KBM-7 (cell line): ENCODE measurements at regions not wholly inside any gene's neighbourhood (a gene's known extent, or its start where the extent isn't known, plus 50 kb on each side); places are given as distances from the start of the nearest gene placed in this dataset.

ENCODE experiments used
- DNase-seq: peaks from one replicate; pipeline ENCODE4 v3.0.0-alpha.2; 2015
- in situ Hi-C: fragments of 300-500 bp; cut with MboI; formaldehyde crosslinking; loops from 2 replicates; pipeline ENCODE4 v1.14.3; 2020; ENCODE audit warnings: low sequenced_read_pairs, low pct_unique_long_range_greater_than_20kb, mixed read lengths

- in situ Hi-C loops: no loop called here
Observed at GRCh38 chr9:88077071-88077617, 61.1 kb downstream of the SPATA31C2 start.

GRCh38 chr9:88076286-88077070 is 61.8 kb downstream of the SPATA31C2 start:
- DNase-seq: peak; percentile 91
- in situ Hi-C loops: no loop called here

More at GRCh38 chr9:88077071-88077617, 61.1 kb downstream of the SPATA31C2 start:
- no peak for DNase-seq

DNA sequence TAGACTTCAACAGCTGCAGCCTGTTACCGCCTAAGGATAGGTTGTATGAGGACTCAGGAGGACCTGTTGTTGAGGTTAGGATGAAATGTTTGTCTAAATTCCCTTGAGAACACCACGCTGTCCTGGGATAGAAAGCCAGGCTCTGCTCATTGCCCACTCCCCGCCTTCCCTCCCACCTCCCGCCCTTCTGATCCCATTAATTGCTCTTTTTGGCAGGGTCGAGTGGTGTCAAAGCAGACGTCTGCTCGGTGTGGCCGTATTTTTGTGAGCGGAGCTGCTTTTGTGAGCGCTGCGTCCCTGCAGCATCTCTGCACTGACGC is 62.3 kb downstream of the SPATA31C2 start:
- no peak for DNase-seq
- in situ Hi-C loops: no loop called here

GRCh38 chr9:88075506-88075905 is 62.8 kb downstream of the SPATA31C2 start:
- in situ Hi-C loops: no loop called here
- DNase-seq: no peak

DNA sequence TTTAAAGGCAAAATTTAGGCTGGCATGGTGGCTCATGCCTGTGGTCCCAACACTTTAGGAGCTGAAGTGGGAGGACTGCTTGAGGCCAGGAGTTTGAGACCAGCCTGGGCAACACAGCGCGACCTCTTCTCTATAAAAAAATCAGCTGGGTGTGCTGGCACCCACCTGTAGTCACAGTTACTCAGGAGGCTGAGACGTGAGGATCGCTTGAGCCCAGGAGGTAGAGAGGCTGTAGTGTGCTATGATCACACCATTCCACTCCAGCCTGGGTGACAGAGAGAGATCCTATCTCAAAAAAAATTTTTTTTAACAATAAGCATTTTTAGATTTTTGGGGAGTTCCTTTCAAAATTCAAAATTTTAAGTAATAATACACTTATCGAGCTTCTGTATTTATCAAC is 63.3 kb downstream of the SPATA31C2 start:
- in situ Hi-C loops: no loop called here
- DNase-seq: no peak

DNA sequence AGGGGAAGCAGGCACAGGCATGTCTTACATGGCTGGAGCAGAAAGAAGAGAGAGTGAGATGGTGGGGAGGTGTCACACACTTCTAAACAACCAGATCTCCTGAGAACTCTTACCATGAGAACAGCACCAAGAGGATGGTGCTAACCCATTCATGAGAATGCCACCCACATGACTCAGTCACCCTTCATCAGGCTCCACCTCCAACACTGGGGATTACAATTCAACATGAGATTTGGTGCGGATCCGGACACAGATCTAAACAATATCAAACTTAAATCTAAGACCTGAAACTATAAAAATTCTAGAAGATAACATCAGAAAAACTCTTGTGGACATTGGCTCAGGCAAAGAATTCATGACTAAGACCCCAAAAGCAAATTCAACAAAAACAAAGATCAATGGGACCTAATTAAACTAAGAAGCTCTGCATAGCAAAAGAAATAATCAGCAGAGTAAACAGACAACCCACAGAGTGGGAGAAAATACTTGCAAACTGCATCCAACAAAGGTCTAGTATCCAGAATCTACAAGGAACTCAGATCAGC is 65.4 kb downstream of the SPATA31C2 start:
- DNase-seq: no peak
- in situ Hi-C loops: no loop called here

DNA sequence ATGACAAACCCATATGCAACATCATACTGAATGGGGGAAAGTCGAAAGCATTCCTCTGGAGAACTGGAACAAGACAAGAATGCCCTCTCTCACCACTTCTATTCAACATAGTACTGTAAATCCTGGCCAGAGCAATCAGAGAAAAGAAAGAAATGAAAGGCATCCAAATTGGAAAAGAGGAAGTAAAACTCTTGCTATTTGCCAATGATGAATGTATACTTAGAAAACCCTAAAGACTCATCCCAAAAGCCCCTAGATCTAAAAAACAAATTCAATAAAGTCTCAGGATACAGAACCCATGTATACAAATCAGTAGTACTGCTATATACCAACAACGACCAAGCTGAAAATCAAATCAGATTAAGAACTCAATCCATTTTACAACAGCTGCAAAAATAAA is 66.9 kb downstream of the SPATA31C2 start:
- DNase-seq: no peak

GRCh38 chr9:88065619-88066018 is 72.7 kb downstream of the SPATA31C2 start:
- in situ Hi-C loops: no loop called here
- DNase-seq: no peak

More for the DNA sequence above, 66.9 kb downstream of the SPATA31C2 start:
- in situ Hi-C loops: no loop called here

DNA sequence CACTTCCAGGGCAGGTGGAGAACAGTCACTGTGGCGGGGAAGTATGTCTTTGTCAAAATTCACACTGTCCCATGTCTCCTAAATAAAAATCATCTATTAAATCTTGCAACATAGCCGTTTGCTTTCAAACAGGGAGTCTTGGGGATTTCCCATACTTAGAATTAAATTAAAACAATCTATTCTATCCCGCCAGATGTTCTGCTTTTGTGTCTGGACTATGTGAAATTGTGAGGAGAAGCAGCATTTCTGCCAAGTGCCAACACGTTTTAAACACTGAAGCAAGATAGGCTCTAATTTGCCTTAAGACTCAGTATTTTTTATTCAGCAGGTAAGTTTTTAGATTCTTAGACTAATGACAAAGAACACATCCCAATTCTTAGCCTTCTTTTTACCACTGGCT is 73.7 kb downstream of the SPATA31C2 start:
- in situ Hi-C loops: no loop called here
- no peak for DNase-seq

DNA sequence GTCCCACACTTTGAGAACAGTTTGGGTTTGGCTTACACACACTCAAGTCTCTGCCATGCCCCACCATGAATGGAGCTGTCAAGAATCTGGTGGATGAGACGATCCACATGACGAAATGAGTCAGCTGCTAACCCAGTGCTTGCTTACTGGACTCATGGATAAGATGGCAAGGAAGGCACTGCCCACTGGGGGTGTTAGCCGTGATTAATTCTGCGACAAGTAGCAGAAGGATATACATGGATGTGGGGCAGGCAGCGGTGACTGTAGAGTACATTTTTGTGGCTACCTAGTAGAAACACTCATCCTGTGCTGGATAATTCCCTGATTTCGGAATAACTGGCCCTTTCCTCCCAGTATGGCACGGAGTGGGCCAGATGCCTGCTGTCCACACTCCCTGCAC is 77.5 kb downstream of the SPATA31C2 start:
- in situ Hi-C loops: no loop called here

DNA sequence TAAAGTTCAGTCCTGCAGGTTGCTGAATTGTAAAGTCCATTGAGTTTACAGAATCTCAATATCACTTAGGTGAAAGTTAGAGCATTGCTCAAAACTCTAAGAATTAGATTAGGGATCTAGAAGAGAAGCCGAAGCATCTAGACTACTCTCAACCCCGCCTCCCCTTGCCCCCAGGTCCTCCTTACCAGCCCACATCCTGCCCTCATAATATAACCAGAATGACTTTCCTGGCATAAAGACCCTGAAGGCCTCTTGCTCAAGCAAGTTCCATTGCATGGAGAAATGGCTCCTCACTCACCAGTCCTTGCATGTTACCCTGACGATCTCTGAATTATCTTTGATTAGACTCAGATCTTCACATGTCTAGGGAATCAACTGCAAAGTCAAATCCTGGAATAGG is 78.8 kb downstream of the SPATA31C2 start:
- in situ Hi-C loops: no loop called here
- no peak for DNase-seq

More for the DNA sequence above, 77.5 kb downstream of the SPATA31C2 start:
- no peak for DNase-seq

- in situ Hi-C loops: no loop called here
- no peak for DNase-seq
Observed at GRCh38 chr9:88056876-88057275, 81.4 kb downstream of the SPATA31C2 start.

DNA sequence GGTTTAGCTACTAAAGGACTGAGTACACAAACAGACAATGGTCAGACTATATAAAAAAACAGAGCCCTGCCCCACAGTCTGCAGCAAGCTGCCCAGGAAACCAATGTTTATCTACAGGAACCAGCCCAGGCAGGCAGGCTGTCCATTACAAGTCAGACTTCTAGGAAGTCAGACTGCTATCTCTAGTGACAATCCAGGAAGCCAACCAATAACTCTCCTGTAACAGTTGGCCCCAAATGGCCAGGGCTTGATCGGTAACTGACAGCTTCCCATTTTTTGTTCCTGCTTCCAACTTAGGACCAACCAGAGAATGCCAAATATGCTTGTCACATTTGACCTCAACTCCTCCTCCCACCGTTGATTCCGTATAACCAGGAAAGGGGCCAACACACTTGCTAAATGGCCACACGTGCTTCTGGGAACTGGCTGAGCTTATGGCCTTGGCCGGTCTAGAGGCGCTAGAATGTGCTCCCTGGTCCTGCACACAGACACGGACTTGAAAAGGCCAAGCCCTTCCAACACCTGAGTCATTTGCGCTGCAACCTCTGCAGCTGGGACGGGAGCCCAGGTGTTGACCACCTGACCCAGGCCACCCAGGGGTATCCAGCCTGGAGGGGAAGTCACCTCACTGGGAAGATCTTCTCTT is 79.6 kb upstream of the CDK20 start:
- in situ Hi-C loops: no loop called here
- peak; percentile 95 for DNase-seq

- in situ Hi-C loops: no loop called here
- DNase-seq: peak; percentile 58
Observed at GRCh38 chr9:88052321-88052965, 78.1 kb upstream of the CDK20 start.

GRCh38 chr9:88051138-88051537 is 76.8 kb upstream of the CDK20 start:
- DNase-seq: no peak

GRCh38 chr9:88049677-88050307 is 75.5 kb upstream of the CDK20 start:
- in situ Hi-C loops: loop anchor here (25.0 kb wide), 1 partner anchor 362 kb away; no protein-coding TSS in a partner anchor
- DNase-seq: no peak

More at GRCh38 chr9:88051138-88051537, 76.8 kb upstream of the CDK20 start:
- in situ Hi-C loops: no loop called here

GRCh38 chr9:88046542-88046941 is 72.2 kb upstream of the CDK20 start:
- no peak for DNase-seq
- in situ Hi-C loops: loop anchor here (25.0 kb wide), 1 partner anchor 359 kb away; no protein-coding TSS in a partner anchor

DNA sequence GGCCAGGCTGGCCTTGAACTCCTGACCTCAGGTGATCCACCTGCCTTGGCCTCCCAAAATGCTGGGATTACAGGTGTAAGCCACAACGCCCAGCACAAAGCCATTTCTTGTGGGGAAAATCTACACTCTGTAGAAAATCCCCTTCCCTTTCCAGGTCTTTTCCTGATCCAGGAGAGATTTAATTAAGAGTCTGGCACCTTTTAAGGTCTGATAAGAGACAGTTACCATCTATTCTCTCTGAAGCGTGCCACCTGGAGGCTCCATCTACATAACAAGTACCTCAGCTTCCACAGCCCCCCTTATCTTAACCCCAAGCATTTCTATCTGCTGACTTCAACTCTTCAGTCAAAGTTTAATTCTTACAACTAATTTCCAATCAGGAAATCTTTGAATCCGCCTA is 71.4 kb upstream of the CDK20 start:
- in situ Hi-C loops: loop anchor here (25.0 kb wide), 1 partner anchor 358 kb away; no protein-coding TSS in a partner anchor

GRCh38 chr9:88044200-88044599 is 69.9 kb upstream of the CDK20 start:
- DNase-seq: no peak
- in situ Hi-C loops: loop anchor here (25.0 kb wide), 1 partner anchor 357 kb away; no protein-coding TSS in a partner anchor

More for the DNA sequence above, 71.4 kb upstream of the CDK20 start:
- DNase-seq: no peak
